HG02870 (cell line): ENCODE measurements at regions not wholly inside any gene's neighbourhood (a gene's known extent, or its start where the extent isn't known, plus 50 kb on each side); places are given as distances from the start of the nearest gene placed in this dataset.
A peak's percentile ranks its signal among the peaks of the same experiment; 100 is the strongest.

Source experiments
- ATAC-seq: cut with Tn5 transposase; IDR thresholded peaks from one replicate; pipeline ENCODE4 v1.9.1; 2021; ENCODE audit warnings: mild to moderate bottlenecking, moderate library complexity; ENCODE audit not compliant: unreplicated experiment

- no peak for ATAC-seq
Observed at GRCh38 chr11:112579282-112579681, 318.6 kb upstream of the PLET1 start.

- ATAC-seq = no peak
Observed at GRCh38 chr11:112580864-112581263, 320.2 kb upstream of the PLET1 start.

- ATAC-seq = peak; percentile 26
Observed at GRCh38 chr11:112581747-112582146, 321.1 kb upstream of the PLET1 start.

DNA sequence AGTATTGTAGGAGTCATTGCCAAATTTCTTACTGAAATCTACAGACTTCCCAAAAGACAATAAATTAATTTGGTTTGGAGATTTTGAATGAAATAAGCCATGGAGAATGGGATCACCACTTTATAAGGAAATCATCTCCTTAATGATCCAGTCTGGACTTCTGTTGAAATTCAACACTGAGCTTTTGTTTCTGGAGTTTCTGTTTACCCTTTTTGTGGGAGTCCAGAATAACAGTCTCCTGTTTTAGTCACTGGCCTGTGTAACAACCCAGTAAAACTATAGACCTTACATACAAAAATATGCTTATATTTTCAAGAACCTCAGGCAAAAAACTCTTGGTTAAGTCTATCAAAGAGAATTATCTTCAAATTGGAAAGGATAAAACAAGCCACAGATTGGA, 321.7 kb upstream of the PLET1 start:
- no peak for ATAC-seq

DNA sequence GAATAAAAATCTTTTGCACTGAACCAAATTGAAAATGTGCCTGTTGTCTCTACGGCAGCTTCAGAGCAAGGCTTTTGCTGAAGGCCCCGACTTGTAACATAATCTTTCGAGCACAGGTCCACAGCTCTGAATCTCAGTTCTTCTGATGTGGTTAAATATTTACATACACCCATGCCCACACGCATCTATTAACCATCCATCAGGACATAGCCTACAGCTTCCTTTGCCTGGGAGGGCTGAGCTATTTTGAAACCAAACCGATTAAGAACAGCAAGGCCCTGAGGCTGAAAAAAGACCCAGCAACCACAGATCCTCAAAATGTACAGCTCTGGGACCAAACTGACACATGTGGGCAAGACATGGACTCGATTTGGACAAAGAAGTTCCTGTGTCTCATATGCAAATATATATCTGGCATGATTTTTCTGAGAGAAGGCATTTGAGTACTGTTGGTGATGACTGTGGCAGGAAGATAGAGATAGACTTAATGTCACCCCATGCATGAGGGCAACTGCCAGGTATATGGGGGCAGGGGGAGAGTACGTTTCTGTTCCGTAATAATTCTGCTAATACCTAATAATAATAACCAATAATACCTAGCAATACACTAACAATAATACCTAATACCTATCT, 322.7 kb upstream of the PLET1 start:
- ATAC-seq = peak; percentile 93

DNA sequence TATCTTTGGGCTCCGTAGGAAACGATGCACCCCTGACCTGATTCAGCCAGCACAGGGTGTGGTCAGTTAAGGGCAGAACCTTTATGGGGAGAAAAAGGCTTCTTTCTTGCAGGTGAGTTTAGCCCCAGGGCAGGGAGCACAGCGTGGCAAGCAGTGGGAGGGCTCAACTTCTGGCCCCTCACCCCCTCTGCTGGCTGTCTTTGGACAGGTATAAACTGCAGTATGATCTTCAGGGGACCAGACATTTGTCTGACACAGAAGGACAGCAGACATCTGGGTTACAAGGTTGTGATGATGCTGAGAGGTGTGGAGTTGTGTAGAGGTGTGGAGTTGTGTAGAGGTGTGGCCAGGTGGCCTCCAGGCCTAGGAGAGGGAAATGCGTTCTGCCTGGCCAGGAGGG, 324.0 kb upstream of the PLET1 start:
- ATAC-seq = no peak

GRCh38 chr11:112587664-112588063, 327.0 kb upstream of the PLET1 start:
- no peak for ATAC-seq

DNA sequence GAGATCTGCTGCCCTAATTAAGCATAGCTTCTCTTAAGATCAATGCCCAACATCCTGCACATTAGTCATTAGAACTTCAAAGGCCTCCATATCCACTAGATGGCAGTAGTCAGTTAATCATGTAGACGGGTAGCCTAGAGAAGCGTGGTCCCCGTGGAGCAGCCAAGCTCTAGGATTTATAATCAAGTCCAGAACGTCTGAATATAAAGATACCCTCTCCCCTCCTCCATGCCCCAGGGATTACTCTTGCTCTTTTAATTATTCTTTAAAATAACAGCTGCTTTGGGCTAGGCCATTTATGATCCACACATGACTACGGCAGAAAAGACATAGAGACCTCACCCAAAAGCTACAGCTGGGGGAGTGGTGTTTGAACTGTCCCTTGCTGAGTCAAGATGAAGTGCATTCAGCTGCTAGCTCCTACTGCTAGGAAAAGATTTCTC, 327.6 kb upstream of the PLET1 start:
- no peak for ATAC-seq

DNA sequence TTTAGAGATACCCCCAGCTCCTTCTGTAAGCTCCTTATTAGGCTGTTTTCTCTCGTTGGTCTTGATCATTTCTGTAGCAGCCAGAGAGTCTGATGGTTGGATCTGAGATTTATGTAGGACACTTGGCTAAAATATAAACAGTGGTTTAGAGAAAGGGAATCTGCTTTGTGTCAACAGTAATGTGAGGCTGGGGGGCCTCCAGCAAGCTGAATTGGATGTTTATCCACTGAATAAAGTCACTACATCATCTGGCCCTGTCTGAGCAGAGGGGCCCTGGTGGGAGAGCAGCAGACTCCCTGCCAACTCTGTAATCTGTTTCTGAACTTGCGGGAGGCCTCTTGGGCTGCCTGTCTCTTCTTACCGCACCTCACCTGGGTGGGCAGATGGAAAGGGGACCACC, 328.5 kb upstream of the PLET1 start:
- ATAC-seq = no peak

DNA sequence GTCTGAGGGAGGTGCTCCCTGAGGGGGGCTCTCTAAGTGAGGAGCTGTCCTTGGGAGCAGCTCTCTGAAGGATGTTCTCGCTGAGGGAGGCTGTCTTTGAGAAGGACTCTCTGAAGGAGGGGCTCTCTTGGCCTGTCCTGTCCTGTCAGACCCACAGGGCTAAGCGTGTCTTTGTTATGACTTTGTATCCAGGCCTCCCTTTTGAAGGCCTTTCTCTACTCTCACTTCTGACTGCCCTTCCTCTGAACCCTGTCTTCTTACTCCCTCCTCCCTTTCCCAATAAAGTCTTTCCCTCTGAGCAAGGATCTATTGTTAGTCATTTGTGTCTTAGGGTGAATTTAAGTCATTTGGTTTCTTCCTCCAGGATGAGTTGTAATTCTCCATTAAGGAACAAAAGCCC, 330.1 kb upstream of the PLET1 start:
- ATAC-seq = no peak

DNA sequence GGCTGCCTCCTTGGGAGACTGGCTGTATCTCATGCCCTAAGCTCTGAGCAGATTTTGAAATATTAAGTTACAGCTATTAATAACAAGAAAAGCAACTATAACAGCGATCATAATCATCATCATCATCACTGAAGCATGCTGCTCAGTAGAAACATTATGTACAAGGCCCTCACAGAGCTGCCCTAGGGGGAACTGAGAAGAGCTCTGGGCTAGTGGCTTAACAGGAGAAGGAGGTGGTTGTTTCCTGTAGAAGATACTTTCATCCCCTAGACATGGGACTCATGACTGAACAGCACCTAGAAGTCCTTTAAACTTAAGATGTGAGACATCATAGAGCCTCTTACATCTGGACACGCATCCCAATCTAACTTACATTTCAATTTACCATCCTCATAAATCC, 332.8 kb upstream of the PLET1 start:
- peak; percentile 82 for ATAC-seq

DNA sequence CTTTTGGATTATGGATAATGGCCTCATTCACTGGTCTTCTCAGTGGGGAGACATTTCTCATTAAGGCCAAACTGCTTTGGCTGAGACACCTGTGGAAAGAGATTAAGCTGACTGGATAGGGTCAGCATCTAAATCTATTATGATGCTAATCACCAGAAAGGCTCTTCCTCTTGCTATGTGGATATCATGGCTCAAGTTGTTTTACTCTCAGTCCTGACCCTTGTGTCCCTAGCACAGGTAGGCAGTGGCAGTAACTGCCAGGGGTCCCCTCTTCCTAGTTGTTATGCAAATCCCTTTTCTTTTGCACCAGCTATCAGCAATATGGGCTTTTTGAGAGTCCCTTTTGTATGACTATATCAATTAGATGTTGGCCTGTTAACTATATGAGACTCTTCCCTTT, 335.7 kb upstream of the PLET1 start:
- ATAC-seq = no peak

DNA sequence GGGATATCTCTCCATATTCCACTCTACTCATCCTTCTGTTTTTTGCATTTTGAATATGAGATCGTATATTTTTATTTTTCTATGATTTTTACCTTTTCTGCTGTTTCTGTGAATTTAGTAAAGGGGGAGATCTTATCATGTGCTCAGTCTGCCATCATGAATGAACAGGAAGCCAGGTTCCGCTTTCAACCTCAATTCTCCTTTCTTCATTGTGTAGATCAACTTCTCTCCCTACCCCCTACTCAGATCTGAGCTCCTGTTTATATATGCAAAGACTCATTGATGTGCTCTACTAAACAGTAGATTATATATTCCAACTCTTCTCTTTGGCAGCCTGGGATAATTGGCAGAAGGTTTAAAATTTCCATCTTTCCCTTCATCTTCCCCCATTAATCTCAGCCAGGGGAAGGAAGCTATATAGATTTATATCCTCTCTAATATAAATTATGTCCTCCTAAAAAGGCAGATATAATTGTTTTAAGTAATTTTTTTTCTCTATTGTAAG, 336.7 kb upstream of the PLET1 start:
- ATAC-seq = no peak

DNA sequence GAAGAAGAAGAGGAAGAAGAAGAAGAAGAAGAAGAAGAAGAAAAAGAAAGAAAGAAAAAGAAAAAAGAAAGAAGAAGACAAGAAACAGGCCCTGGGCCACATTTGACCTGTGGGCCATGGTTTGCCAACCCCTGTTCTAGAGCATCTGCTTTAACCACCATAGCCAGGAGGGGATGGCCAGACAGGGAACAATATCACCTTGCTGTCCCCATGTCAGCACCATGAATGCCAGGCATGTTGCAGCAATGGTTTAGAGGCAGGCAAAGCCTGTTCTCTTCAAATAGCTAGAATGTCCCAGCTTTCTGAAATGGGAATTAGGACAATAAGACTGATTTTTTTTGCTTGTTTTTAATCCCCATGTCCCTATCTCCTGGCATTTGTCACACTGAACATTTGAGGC, 338.6 kb upstream of the PLET1 start:
- ATAC-seq = no peak

DNA sequence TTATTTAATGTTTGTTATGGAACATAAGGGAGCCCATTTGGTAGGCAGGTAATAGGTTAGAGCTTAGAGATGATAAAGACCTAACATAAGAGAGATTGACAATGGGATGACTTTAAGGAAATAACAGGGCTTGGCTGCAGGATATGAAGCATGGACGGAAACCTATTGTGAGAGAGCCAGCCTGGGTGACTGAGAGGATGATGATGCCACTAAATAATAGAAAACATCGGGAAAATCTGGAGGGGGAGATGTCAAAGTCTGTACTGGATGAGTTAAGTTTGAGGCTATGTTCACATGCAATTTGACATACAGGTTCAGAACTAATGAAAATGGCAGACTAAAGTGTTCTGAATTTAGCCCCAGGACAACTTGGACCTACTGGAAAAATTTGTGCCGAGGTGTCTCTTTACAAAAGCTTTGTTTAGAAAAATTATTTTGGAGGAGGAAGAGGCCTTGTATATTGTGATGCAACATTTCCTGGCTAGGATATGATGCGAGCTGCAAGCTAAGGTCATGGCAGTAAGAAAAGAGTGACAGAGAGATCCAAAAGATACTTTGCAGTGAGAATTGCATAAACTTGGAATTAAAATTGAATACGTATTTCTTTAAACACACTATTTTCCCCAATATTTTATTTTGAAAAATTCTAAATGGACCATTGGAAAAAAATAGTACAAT, 339.3 kb upstream of the PLET1 start:
- no peak for ATAC-seq

DNA sequence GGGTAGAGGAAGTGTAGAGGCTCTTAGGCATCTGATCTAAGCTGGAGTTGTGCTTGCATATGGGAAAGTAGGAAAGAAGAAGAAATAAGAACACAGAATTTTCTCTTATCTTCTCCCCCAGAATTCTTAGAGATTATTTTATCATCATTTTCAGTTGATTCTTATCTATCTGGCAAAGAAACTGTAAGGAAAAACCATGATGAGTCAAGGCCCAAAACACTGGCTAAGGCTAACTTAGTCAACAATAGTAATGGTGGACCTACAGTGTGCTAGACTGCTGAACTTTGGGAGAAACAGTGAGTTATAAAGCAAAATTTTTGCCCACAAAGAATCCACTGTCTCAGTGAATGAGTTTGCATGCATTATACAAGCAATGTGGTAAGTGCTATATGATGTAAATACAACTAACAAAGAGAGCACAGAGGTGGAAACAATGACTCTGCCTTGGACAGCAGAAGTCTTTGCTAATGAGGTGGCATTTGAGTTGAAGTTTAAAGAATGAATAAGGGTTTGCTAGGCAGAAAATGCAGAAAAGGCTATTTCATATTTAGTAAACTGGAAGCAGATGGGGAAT, 344.5 kb upstream of the PLET1 start:
- no peak for ATAC-seq

DNA sequence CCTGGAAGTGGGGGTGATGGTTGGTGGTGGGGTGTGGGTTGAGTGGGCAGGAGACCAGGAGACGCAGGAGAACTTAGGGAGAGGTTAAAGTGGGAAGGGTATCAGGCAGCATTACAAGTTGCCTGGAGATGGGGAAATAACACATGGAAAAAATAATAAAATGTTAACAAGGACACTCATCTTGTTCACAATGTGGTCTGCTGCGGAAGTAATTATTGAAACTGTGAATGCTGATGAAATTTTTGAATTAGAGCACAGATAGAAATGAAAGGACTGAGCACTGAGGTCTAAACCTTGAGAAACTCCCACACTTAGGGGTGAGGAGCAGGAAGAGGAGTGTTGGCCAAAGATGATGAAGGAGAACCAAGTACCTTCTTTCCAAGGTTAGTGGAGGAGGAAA, 346.0 kb upstream of the PLET1 start:
- ATAC-seq = no peak

- no peak for ATAC-seq
Observed at GRCh38 chr11:112608509-112608908, 347.8 kb upstream of the PLET1 start.

DNA sequence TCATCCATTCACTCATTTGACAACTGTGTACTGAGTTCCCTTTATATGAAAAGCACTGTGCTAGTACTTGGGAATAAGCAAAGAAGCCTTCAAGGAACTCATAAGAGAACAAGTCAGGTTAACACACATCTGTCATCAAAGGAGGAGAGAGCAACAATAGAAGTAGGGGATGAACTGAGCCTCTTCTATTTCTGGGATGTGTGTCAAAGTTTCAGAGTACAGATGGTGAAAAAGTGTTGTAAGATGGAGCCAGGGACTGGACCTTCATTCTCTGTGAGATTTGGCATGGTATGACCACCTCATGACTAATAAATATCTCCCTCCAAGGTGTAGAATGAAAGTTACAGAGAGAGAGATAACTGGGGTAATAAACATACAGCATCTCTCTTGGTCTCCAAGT, 349.8 kb upstream of the PLET1 start:
- no peak for ATAC-seq

- no peak for ATAC-seq
Observed at GRCh38 chr11:112610996-112611750, 350.0 kb upstream of the NCAM1 start.

DNA sequence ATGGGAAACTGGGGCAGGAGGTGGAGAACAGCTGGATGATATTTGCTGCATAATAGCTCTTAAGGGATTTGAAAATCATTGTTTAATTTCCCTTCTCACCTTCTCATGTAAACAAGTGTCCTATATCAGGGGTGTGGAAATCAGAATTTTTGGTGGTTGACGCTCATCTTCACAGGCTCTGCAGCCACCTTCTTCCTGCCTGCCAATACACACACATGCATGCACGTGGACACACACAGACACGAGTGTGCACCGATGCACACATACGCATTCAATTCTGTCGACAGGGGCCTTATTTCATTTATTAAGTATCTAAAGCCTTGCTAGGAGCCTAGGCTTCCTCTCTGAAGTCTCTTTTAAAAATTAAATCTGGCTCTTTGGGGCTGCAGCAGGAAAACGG, 349.4 kb upstream of the NCAM1 start:
- ATAC-seq = no peak
